DMS 273 (cell line): ENCODE measurements at regions not wholly inside any gene's neighbourhood (a gene's known extent, or its start where the extent isn't known, plus 50 kb on each side); places are given as distances from the start of the nearest gene placed in this dataset.

Experiments
- DNase-seq: peaks from one replicate; lab custom pipeline; 2025; ENCODE audit not compliant: unreplicated experiment; lab: John Stamatoyannopoulos, UW

- no peak for DNase-seq
Observed at GRCh38 chr3:193946945-193947344, 189.0 kb upstream of the HES1 start.

DNA sequence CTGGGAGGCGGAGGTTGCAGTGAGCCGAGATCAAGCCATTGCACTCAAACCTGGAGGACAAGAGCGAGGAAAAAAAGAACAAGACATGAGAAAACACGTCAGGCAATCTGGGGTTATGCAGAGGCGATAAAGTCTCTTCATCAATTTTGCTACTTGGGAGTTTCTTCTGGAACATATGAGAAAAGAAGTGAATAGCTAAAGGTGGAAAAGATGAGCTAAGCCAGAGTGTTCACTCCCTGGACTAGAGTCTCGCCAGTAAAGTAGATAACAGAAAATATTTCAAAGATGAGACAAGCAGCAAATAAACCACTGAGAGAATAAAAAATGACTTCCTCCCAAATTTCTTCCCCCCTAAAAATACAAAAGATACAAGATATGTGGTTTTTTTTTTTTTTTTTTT is 188.4 kb upstream of the HES1 start:
- DNase-seq, result no peak

GRCh38 chr3:193948459-193948858 is 187.5 kb upstream of the HES1 start:
- DNase-seq, result no peak

DNA sequence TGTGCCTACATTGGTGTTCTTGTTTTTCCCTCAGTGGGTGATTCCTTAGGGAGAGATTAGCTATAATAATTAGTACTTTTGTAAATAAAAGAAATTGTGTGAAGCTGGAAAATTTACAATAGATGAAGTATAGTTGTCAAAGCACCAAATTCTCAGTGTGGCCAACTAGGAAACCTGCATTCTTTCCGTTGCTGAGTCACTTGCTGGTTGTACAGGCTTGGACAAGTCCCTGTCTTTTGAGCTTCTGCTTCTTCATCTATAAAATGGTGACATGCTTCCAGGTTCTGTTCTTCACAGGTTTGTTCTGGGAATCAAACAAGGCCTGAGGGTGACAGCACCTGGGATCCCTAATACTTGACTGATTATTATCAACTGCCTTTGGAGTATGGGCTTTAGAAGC is 184.1 kb upstream of the HES1 start:
- no peak for DNase-seq

- DNase-seq, result no peak
Observed at GRCh38 chr3:193954752-193955151, 181.2 kb upstream of the HES1 start.

DNA sequence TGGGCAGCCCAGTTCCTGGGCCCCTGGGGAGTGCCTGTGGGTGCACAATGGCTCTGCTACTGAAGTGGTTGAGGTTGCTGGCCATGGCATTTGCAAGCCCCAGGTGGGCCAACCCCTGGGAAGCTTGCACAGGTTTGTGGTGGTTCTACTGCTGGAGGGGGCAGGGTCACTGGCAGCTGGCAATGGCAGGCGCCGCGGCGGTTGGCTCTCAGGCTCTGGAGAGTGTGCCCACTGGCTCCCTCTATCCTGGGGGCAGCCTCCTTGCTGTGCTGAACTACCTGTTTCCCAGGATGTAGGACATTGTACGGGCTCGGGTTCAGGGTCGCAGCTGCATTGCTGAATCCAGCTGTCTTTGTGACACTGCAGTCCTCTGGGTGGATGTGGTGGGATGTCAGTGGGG is 180.2 kb upstream of the HES1 start:
- no peak for DNase-seq

DNA sequence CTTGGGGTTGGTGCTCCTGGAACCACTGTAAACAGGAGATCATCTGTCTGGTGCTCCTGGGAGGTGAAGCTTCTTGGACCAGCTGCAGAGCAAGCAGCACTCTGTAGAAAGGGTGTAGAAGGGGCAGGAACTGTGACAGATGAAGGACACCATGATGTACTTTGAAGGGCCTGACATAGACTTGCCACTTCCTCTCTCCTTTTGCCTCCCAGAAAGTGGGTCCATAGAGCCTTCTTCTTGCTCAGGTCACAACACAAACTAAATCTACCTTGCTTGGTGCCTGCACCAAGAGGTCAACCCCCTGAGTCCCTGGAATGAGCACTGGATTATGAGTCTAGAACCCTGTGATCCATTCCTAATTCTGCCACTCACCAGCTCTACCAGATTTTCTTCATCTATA is 176.1 kb upstream of the HES1 start:
- DNase-seq, result no peak

- no peak for DNase-seq
Observed at GRCh38 chr3:193960487-193961274, 175.3 kb upstream of the HES1 start.

DNA sequence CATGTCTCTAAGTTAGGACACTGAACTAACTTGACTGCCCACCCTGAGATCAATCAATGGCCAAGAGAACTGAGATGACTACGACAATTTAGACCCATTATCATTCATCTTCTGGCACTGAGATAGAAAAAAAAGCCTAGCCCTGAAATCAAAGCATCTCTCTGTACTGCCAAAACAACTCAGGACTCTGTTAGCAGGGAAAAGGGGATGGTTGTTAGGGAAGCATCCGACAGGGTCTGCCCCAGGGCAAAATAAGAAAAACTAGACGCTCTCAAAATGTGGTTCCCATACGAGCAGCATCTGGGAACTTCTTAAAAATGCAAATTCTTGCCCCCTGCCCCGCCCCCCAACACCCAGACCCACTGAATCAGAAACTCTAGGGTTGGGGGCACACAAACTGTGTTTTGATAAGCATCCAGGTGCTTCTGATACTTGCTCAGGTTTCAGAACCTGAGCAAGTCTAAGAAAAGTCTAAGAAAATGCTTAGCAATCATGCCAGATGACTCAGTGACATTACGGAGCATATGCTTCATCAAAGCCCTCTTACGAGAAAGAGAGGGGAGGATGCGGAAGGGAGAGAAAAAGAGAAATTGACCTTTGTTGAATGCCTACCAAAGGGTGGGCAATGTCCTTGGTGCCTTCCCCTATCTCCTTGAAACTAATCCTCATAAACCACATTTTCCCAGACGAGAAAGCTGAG is 172.8 kb upstream of the HES1 start:
- DNase-seq, result no peak

GRCh38 chr3:193963808-193964516 is 172.0 kb upstream of the HES1 start:
- DNase-seq, result no peak

- no peak for DNase-seq
Observed at GRCh38 chr3:193964517-193964880, 171.4 kb upstream of the HES1 start.

- DNase-seq, result no peak
Observed at GRCh38 chr3:193968380-193968974, 167.5 kb upstream of the HES1 start.

DNA sequence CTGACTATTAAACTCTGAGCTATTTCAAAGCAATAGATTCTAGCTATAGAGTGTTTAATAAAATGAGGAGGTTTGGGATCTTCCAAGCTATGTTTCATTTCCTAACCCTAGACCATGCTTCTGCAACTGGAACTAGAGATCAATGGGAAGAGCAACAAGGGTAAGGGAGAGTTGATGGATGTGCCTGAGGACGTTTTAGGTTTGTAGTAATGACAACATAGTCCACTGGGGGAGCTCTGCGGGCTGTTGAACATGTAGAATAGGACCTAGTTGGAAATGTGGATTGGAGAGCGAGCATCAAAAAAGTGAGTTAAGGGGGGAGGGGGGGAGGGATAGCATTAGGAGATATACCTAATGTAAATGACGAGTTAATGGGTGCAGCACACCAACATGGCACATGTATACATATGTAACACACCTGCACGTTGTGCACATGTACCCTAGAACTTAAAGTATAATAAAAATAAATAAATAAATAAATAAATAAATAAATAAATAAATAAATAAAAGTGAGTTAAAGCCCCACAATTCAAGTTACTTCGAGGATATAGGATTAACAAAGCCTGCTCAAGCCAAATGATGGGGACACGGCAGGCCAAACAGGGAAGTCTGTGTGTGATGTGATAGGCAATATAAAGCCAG is 165.7 kb upstream of the HES1 start:
- peak; percentile 85 for DNase-seq

GRCh38 chr3:193970773-193971206 is 165.2 kb upstream of the HES1 start:
- no peak for DNase-seq

DNA sequence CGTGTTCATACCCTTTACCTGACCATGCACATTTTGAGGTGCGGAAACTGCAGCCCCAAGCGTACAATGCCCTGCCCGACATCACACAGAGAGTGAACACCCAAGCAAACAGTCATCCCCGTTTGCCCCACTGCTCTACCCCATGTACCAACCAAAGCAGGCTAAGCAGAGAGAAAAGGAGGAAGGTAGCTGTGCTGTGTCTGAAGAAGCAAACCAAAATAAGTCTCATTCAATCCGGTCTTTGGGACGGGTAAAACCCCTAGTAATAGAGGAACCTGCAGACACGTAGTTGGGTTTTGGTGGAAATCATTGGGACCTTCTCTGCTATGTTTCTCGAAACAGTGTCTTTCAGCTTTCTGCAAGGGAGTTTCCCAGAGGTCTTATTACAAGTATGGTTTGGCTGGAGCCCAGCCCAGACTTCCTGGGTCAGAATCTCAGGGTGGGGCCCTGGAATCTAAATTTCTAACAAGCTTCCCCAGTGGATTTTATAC is 164.6 kb upstream of the HES1 start:
- DNase-seq, result no peak

- no peak for DNase-seq
Observed at GRCh38 chr3:193971966-193972365, 164.0 kb upstream of the HES1 start.

- DNase-seq, result no peak
Observed at GRCh38 chr3:193972832-193973231, 163.1 kb upstream of the HES1 start.

GRCh38 chr3:193974191-193974652 is 161.7 kb upstream of the HES1 start:
- DNase-seq, result no peak

DNA sequence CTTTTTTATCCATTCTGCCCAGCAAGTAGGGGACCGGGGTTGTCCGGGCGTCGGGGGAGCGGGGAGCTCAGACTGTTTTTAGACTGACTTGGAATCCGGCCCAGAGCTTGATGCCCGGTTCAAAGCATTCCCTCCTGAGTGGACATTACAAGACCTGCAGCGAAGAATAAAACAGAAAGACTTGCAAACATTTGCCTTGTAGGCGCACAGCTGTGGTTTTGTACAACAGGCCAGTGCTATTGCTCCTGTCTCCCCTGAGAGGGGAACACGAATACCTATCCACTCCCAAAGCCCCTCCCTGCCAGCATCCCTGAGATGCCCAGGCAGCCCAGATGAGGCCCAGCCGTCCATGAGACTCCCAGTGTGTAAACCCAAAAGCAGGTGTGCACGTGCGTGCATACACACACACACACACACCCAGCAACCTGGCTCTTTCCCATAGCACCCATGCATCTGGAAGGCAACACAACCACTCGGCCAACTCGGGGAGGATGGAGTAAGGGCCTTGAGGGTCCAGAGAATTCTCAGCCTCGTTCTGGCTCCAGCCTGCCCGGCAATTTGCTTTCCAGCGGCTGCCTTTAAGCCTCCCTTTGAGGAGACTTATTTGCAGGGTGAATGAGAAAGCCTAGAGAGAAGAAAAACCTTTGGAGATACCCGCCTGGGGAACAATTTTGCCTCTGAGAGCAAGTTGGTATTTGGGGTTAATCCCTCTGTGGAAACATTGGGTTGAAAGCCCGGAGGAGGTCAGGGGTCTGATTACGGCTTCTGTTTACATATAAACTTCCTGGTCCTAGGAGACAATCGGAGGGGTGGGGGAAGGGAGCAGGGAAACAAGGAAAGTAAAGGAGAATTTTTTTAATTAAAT is 161.0 kb upstream of the HES1 start:
- no peak for DNase-seq

DNA sequence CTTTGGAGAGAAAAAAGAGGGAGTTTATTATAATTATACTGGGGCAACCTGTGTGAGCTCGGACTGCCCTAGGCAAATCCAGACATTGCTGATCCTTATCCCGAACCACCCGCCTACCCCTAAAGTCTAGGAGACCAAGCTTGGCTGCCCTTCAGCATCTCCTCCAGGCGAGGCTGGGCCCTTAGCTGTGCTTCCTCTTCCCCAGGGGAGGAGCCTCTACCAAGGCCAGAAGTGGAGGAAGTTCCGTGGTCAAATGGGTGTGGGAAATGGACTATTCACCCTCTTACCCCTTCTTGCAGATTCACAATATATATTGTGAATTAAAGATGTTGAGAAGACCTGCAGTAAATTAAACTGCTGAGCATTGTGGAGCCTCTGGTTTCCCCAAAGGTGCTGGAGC is 158.3 kb upstream of the HES1 start:
- no peak for DNase-seq
